ENCODE measurements at regions not wholly inside any gene's neighbourhood (a gene's known extent, or its start where the extent isn't known, plus 50 kb on each side); places are given as distances from the start of the nearest gene placed in this dataset.

DNA sequence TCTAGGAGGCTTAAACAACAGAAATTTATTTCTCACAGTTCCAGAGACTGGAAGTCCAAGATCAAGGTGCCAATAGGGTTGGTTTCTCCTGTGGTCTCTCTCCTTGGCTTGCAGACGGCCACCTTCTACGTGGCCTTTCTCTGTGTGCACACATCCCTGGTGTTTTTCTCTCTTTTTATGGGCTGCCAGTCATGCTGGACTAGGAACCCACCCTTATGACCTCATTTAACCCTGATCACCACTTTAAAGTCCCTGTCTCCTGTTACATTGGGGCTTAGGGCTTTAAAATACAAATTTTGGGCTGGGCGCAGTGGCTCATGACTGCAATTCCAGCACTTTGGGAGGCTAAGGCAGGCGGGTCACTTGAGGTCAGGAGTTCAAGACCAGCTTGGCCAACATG is 157.1 kb downstream of the TLE1 start:
- TF ChIP-seq, protein P1, sequence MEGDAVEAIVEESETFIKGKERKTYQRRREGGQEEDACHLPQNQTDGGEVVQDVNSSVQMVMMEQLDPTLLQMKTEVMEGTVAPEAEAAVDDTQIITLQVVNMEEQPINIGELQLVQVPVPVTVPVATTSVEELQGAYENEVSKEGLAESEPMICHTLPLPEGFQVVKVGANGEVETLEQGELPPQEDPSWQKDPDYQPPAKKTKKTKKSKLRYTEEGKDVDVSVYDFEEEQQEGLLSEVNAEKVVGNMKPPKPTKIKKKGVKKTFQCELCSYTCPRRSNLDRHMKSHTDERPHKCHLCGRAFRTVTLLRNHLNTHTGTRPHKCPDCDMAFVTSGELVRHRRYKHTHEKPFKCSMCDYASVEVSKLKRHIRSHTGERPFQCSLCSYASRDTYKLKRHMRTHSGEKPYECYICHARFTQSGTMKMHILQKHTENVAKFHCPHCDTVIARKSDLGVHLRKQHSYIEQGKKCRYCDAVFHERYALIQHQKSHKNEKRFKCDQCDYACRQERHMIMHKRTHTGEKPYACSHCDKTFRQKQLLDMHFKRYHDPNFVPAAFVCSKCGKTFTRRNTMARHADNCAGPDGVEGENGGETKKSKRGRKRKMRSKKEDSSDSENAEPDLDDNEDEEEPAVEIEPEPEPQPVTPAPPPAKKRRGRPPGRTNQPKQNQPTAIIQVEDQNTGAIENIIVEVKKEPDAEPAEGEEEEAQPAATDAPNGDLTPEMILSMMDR (conservative IDR thresholded peaks at IDR 0.05; ENCODE audit: low read depth): no peak
- H3K27ac ChIP-seq: no peak overlapping the region
- ChIA-PET POLR2A (ENCODE audit: low non-redundant PET) (no interaction called here), CTCF (interaction anchor here (0.6 to 0.7 kb wide), 3 partner anchors 316 to 1163 kb away, joined by 3 to 4 read pairs (median 4); no protein-coding TSS in a partner anchor)
- no peak for DNase-seq (ENCODE audit: low spot score)

DNA sequence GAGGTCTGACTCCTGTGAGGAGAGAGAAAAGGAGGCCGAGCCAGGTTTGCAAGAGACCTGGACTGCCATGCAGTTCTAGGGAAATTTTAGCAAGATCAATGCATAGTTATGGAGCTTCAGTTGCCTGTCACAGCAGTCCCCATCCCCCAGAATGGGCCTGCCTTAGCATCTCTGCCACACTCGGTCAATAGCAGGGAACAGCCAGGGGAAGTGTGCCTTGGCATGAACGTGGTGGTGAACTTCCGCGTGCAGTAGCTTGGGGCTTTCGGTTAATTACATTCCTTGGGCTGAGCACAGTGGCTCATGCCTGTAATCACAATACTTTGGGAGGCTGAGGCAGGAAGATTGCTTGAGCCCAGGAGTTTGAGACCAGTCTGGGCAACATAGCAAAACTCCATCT is 157.8 kb downstream of the TLE1 start:
- DNase-seq (ENCODE audit: low spot score): no peak
- H3K27ac ChIP-seq: no peak overlapping the region
- ChIA-PET CTCF (interaction anchor here (0.6 to 0.7 kb wide), 3 partner anchors 317 to 1164 kb away, joined by 3 to 4 read pairs (median 4); no protein-coding TSS in a partner anchor), POLR2A (ENCODE audit: low non-redundant PET) (no interaction called here)
- TF ChIP-seq, protein P1 (conservative IDR thresholded peaks at IDR 0.05; ENCODE audit: low read depth): no peak

DNA sequence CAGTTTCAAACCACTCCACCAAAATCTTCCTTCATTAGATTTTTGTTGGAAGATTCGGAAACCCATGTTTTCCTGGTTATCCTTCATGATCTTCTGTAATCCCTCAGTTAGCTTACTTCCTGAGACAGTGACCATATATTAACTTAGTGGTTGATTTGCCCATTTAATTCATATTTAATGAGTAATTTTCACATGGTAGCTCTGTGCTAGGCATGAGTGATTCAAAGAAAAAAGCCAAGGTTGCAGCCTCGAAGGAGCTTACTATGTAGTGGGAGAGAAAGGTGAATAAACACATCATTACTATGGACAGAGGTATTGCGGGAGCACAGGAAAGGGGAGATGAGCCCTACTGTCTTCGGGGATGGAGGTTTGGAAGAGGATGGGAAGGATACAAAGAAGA is 158.5 kb downstream of the TLE1 start:
- POLR2A ChIA-PET (ENCODE audit: low non-redundant PET): no interaction called here
- TF ChIP-seq, protein P1 (conservative IDR thresholded peaks at IDR 0.05; ENCODE audit: low read depth): no peak
- H3K27ac ChIP-seq: no peak overlapping the region
- CTCF ChIA-PET: no interaction called here
- no peak for DNase-seq (ENCODE audit: low spot score)

DNA sequence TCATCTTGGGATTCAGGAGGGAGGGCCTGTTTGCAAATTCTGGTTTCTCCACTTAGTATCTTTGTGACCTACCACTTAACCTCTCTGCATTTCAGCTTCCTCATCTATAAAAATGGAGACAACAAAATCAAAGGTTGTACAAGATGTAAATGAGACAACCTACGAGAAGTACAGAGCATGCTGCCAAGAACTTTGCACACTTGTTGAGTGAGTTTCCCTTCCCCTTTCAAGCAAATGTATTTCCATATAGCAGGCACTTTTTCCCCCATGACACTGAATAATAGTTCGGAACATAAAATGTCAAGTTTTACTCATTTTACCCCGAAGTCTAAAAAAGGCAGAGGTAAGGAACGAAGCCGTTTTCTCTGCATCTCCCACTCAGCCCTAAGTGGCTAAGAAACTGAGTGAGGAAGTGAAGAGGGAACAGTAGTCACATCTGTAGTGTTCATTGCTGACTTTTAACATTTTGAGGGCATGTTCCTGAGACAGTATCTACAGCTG is 159.0 kb downstream of the TLE1 start:
- TF ChIP-seq, protein P1 (conservative IDR thresholded peaks at IDR 0.05; ENCODE audit: low read depth): no peak
- no peak overlapping the region for H3K27ac ChIP-seq
- no peak for DNase-seq (ENCODE audit: low spot score)
- POLR2A ChIA-PET (ENCODE audit: low non-redundant PET): no interaction called here
- CTCF ChIA-PET: interaction anchor here (0.5 to 1.2 kb wide), 3 partner anchors 156 to 1506 kb away, joined by 3 to 7 read pairs (median 3); no protein-coding TSS in a partner anchor

DNA sequence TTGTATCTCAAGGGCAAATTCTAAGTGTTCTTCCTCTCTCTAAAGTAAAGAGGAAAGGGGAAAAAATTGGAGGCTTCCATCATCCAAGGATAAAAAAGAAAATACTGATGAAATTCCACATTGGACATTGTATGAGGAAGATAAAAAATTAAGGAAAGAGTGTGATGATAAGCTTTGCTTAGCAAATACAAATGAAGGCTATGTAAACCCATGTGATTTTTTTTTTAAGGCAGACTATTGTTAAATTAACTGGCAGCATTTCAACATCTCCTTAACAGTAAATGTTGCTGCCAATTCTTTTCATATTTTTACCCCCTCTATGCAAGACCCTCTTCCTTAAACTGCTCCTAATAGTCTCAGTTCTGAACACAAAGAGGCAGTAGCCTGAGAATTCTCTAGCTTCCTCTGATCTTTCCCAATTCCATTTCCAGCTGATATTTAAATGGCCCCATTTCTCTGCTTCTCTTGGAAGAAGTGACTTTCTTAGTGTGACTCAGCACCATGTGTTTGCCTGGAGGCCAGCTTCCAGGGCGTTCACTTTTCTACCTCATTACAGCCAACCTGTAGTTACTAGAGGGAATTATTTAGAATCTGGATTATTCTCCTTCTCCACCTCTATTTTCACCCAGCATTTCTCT is 159.7 kb downstream of the TLE1 start:
- TF ChIP-seq, protein P1 (conservative IDR thresholded peaks at IDR 0.05; ENCODE audit: low read depth): no peak
- ChIA-PET CTCF (interaction anchor here (0.5 to 1.2 kb wide), 6 partner anchors 157 to 1506 kb away, joined by 3 to 7 read pairs (median 3); no protein-coding TSS in a partner anchor), POLR2A (ENCODE audit: low non-redundant PET) (no interaction called here)
- H3K27ac ChIP-seq: no peak overlapping the region
- peak; percentile 88 for DNase-seq (ENCODE audit: low spot score)

DNA sequence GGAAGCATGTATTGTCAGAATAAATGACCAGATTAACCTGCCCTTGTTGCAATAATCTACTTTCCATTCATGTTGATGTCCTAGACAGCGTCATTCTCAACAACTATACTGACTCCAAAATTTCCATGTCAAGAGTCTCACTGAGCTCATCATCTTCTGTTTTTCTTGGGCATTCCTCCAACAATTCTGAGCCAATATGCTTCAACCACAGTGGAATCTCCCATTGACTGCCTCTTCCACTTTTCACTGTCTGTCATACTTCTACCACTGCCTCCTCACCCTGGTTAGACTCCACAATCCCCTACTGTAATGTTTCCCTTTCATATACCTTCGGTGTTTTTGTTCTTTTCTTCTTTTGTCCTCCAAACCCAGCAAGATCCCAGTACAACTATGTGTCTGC is 162.8 kb downstream of the TLE1 start:
- H3K27ac ChIP-seq: no peak overlapping the region
- no peak for DNase-seq (ENCODE audit: low spot score)
- ChIA-PET CTCF (no interaction called here), POLR2A (ENCODE audit: low non-redundant PET) (no interaction called here)
- TF ChIP-seq, protein P1 (conservative IDR thresholded peaks at IDR 0.05; ENCODE audit: low read depth): no peak
